HCT116 (cell line): ENCODE measurements at regions not wholly inside any gene's neighbourhood (a gene's known extent, or its start where the extent isn't known, plus 50 kb on each side); places are given as distances from the start of the nearest gene placed in this dataset.

Experiments used
- ATAC-seq: fragments of 200-7000 bp; cut with Tn5 transposase; 2 replicates; pipeline ENCODE4 v1.9.1; 2020; ENCODE audit warnings: mild to moderate bottlenecking, moderate library complexity
- BruUV-seq: library from RNA; stranded (reverse); fragments of 400-500 nt; replicated peaks from 2 replicates; lab custom pipeline; 2021; lab: Mats Ljungman, UMichigan
- CTCF ChIA-PET: fragments of 300-600 bp; sonication (Branson Sonifier 250); formaldehyde crosslinking; loops from one replicate; lab custom pipeline; 2021; ENCODE audit warnings: antibody characterized with exemption; lab: Charles Lee
- POLR2A ChIA-PET: fragments of 300-600, 350-600 bp; sonication (Branson Sonifier 250); formaldehyde crosslinking; loops from one replicate; lab custom pipeline; 2021; ENCODE audit warnings: antibody characterized with exemption; lab: Charles Lee
- RAD21 ChIA-PET, 2 experiments: fragments of 300-600 bp; sonication (Branson Sonifier 250); formaldehyde crosslinking; loops; one replicate each; lab custom pipeline; 2023; ENCODE audit warnings: low total read pairs in 2 of 2; ENCODE audit not compliant: uncharacterized antibody in 2 of 2, unreplicated experiment in 2 of 2, low non-redundant PET in 1 of 2; lab: Charles Lee
- DNase-seq: peaks from one replicate; pipeline ENCODE4 v3.0.0-alpha.2; 2010; ENCODE audit warnings: low read depth, low spot score
- H2AFZ ChIP-seq: fragments of 200-600 bp; shearing (Covaris generic), sonication (generic); 2 replicates; pipeline ENCODE4 v1.6.1; 2017; ENCODE audit warnings: low read depth, mixed run types, mixed read lengths, antibody characterized with exemption, low read length; ENCODE audit not compliant: poor library complexity, severe bottlenecking
- H3K27ac ChIP-seq: 2 replicates; pipeline ENCODE4 v1.5.1; 2012; ENCODE audit warnings: low read depth, low read length
- H3K27me3 ChIP-seq: fragments of 200-600 bp; sonication (generic); 2 replicates; pipeline ENCODE4 v1.6.1; 2016; ENCODE audit warnings: mixed run types, low read length, mixed read lengths; ENCODE audit not compliant: insufficient read depth
- H3K36me3 ChIP-seq, 2 experiments: fragments of 200-500 bp in 1 of 2; fragments of 200-600 bp in 1 of 2; sonication (Bioruptor generic) in 1 of 2; sonication (generic) in 1 of 2; 2 replicates each; pipeline versions ENCODE4 v1.5.1 to v1.6.1; 2014 to 2016; ENCODE audit warnings: low read length in 2 of 2, inconsistent platforms in 1 of 2, mixed read lengths in 1 of 2, mixed run types in 1 of 2; ENCODE audit not compliant: insufficient read depth in 2 of 2, control insufficient read depth in 1 of 2
- H3K4me1 ChIP-seq, 2 experiments: fragments of 200-600 bp in 1 of 2; sonication (generic) in 1 of 2; 2 replicates each; pipeline versions ENCODE4 v1.5.1 to v1.6.1; 2012 to 2017; ENCODE audit warnings: low read length in 2 of 2, inconsistent platforms in 1 of 2, mild to moderate bottlenecking in 1 of 2, mixed read lengths in 1 of 2, mixed run types in 1 of 2, moderate library complexity in 1 of 2; ENCODE audit not compliant: insufficient read depth in 2 of 2, control insufficient read depth in 1 of 2
- H3K4me2 ChIP-seq: fragments of 200-600 bp; sonication (generic); 2 replicates; pipeline ENCODE4 v1.6.1; 2017; ENCODE audit warnings: mixed run types, low read length, mixed read lengths
- H3K4me3 ChIP-seq, 2 experiments: fragments of 200-600 bp in 1 of 2; sonication (generic) in 1 of 2; replicated peaks in 1 of 2; 2 replicates each; pipeline ENCODE4 v1.5.1; 2011 to 2016; ENCODE audit warnings: low read length in 2 of 2, control low read depth in 1 of 2, low read depth in 1 of 2, mild to moderate bottlenecking in 1 of 2, mixed read lengths in 1 of 2, mixed run types in 1 of 2
- H3K79me2 ChIP-seq: fragments of 200-600 bp; sonication (generic); 2 replicates; pipeline ENCODE4 v1.6.1; 2017; ENCODE audit warnings: mild to moderate bottlenecking, mixed run types, low read length, moderate library complexity, mixed read lengths; ENCODE audit not compliant: insufficient read depth
- H3K9ac ChIP-seq: fragments of 200-600 bp; sonication (generic); 2 replicates; pipeline ENCODE4 v1.6.1; 2016; ENCODE audit warnings: low read length, mixed read lengths
- H3K9me2 ChIP-seq: fragments of 200-600 bp; sonication (generic), shearing (Covaris generic); 2 replicates; pipeline ENCODE4 v1.6.1; 2017; ENCODE audit warnings: mixed run types, mild to moderate bottlenecking, moderate library complexity; ENCODE audit not compliant: insufficient read depth
- H3K9me3 ChIP-seq, 2 experiments: fragments of 200-500 bp in 1 of 2; fragments of 200-600 bp in 1 of 2; sonication (Bioruptor generic) in 1 of 2; sonication (generic) in 1 of 2; 2 replicates each; pipeline ENCODE4 v1.6.1; 2014 to 2017; ENCODE audit warnings: low read length in 2 of 2, mixed read lengths in 2 of 2, inconsistent platforms in 1 of 2, low read depth in 1 of 2, mild to moderate bottlenecking in 1 of 2, mixed run types in 1 of 2, moderate library complexity in 1 of 2; ENCODE audit not compliant: control insufficient read depth in 1 of 2, insufficient read depth in 1 of 2
- H4K20me1 ChIP-seq: fragments of 200-600 bp; sonication (generic), shearing (Covaris generic); 2 replicates; pipeline ENCODE4 v1.6.1; 2017; ENCODE audit warnings: mixed run types, mild to moderate bottlenecking, moderate library complexity; ENCODE audit not compliant: insufficient read depth
- ATF3 ChIP-seq: IDR thresholded peaks from 2 replicates; pipeline ENCODE4 v1.6.1; 2012
- CBX3 ChIP-seq: IDR thresholded peaks from 2 replicates; pipeline ENCODE4 v1.6.1; 2012; ENCODE audit warnings: low read depth
- CEBPB ChIP-seq: IDR thresholded peaks from 2 replicates; pipeline ENCODE4 v1.6.1; 2012; ENCODE audit warnings: low read depth
- CTCF ChIP-seq, 3 experiments: fragments of 200-600 bp in 1 of 3; sonication (generic) in 1 of 3; IDR thresholded peaks in 2 of 3; conservative IDR thresholded peaks in 1 of 3; 2 replicates each; pipeline ENCODE4 v1.5.1; 2012 to 2017; ENCODE audit warnings: low read depth in 2 of 3, low read length in 2 of 3, antibody characterized with exemption in 1 of 3, borderline replicate concordance in 1 of 3, control low read depth in 1 of 3, mild to moderate bottlenecking in 1 of 3, mixed read lengths in 1 of 3, mixed run types in 1 of 3, moderate library complexity in 1 of 3; ENCODE audit not compliant: insufficient read depth in 1 of 3
- EZH2 ChIP-seq: fragments of 200-600 bp; sonication (generic); IDR thresholded peaks from 2 replicates; pipeline ENCODE4 v1.6.1; 2017; ENCODE audit warnings: antibody characterized with exemption, mixed run types
- FOSL1 ChIP-seq: IDR thresholded peaks from 2 replicates; pipeline ENCODE4 v1.6.1; 2012; ENCODE audit warnings: low read depth
- MAX ChIP-seq: IDR thresholded peaks from 2 replicates; pipeline ENCODE4 v1.6.1; 2012
- RAD21 ChIP-seq: IDR thresholded peaks from 2 replicates; pipeline ENCODE4 v1.6.1; 2012; ENCODE audit warnings: low read depth, mild to moderate bottlenecking
- REST ChIP-seq: IDR thresholded peaks from 2 replicates; pipeline ENCODE4 v1.6.1; 2012; ENCODE audit warnings: low read depth
- SIN3A ChIP-seq: IDR thresholded peaks from 2 replicates; pipeline ENCODE4 v1.6.1; 2012; ENCODE audit warnings: low read depth
- SP1 ChIP-seq: IDR thresholded peaks from 2 replicates; pipeline ENCODE4 v1.6.1; 2012; ENCODE audit warnings: low read depth
- SRF ChIP-seq: IDR thresholded peaks from 2 replicates; pipeline ENCODE4 v1.6.1; 2012; ENCODE audit warnings: low read depth
- ZFX ChIP-seq: fragments of 450-650 bp; IDR thresholded peaks from 2 replicates; pipeline ENCODE4 v1.6.1; 2017
- ZNF274 ChIP-seq: fragments of 200-500 bp; sonication (Bioruptor generic); IDR thresholded peaks from 2 replicates; pipeline ENCODE4 v1.6.1; 2014; ENCODE audit warnings: mild to moderate bottlenecking, low read depth, low read length, inconsistent platforms
- intact Hi-C: fragments of 100-400 bp; cut with micrococcal nuclease; formaldehyde crosslinking; loops from 2 replicates; pipeline ENCODE4 v1.10.0; 2022

GRCh38 chr2:84212611-84213314, 246.3 kb downstream of the SUCLG1 start:
- Histone ChIP-seq H3K79me2 (no peaks in the 10 kb centered on the region), H3K27me3 (no peaks in the 10 kb centered on the region), H3K27ac (no peak overlapping the region), H3K9me2 (no peaks in the 10 kb centered on the region), H3K4me1 (no peaks in the 10 kb centered on the region), H4K20me1 (no peaks in the 10 kb centered on the region), H2AFZ (no peak overlapping the region), H3K9me3 (no peaks in the 10 kb centered on the region), H3K36me3 (no peaks in the 10 kb centered on the region), H3K9ac (no peak overlapping the region), H3K4me2 (no peak overlapping the region), H3K4me3 (no peak overlapping the region)
- DNase-seq (no peak), ATAC-seq (no peak)
- intact Hi-C loops = no loop called here
- CTCF ChIA-PET = no interaction called here
- POLR2A ChIA-PET = no interaction called here
- no peak for TF ChIP-seq ZNF274
- no TSS peak for BruUV-seq
- RAD21 ChIA-PET = no interaction called here

GRCh38 chr2:84209941-84210340, 249.1 kb downstream of the SUCLG1 start:
- TF ChIP-seq REST (no peak), CTCF (IDR thresholded peaks at IDR 0.05 in 2 of 3, conservative IDR thresholded peaks at IDR 0.05 in 1 of 3; ENCODE audit: borderline replicate concordance in 1 of 3, insufficient read depth in 1 of 3, low read depth in 2 of 3, low read length in 2 of 3) (no peak), SIN3A (no peak), ATF3 (no peak), EZH2 (no peak), SRF (no peak), ZFX (no peak), FOSL1 (no peak), CBX3 (no peak), ZNF274 (no peak), SP1 (no peak), MAX (no peak), RAD21 (no peak), CEBPB (no peak)
- TF ChIP-seq, all 23 proteins: peak for 0
- ChIA-PET CTCF (no interaction called here), RAD21 (no interaction called here), POLR2A (no interaction called here)
- ATAC-seq (no peak), DNase-seq (no peak)
- Histone ChIP-seq H2AFZ (no peak overlapping the region), H3K9me3 (no peaks in the 10 kb centered on the region), H3K79me2 (no peaks in the 10 kb centered on the region), H3K36me3 (no peaks in the 10 kb centered on the region), H4K20me1 (no peaks in the 10 kb centered on the region), H3K4me1 (no peaks in the 10 kb centered on the region), H3K27me3 (no peaks in the 10 kb centered on the region), H3K9ac (no peak overlapping the region), H3K9me2 (no peaks in the 10 kb centered on the region), H3K4me2 (no peak overlapping the region), H3K27ac (no peak overlapping the region), H3K4me3 (no peak overlapping the region)
- intact Hi-C loops = no loop called here
- BruUV-seq = no TSS peak
